PC-9 (cell line): ENCODE measurements at regions not wholly inside any gene's neighbourhood (a gene's known extent, or its start where the extent isn't known, plus 50 kb on each side); places are given as distances from the start of the nearest gene placed in this dataset.
"Not testable (repeated sequence)": the region's sequence is repeated elsewhere in the genome, so short reads cannot be mapped to it uniquely, and the experiment has no call there.

Experiments
- EZH2 ChIP-seq: fragments of 200-600 bp; sonication (generic); IDR thresholded peaks from 2 replicates; pipeline ENCODE4 v1.8.0; 2017; ENCODE audit warnings: antibody characterized with exemption, low read depth
- TF ChIP-seq, protein P1 (sequence below): fragments of 200-600 bp; sonication (generic); conservative IDR thresholded peaks from 2 replicates; pipeline ENCODE4 v1.6.1; 2017; ENCODE audit warnings: mixed run types, antibody characterized with exemption, mild to moderate bottlenecking, moderate library complexity

DNA sequence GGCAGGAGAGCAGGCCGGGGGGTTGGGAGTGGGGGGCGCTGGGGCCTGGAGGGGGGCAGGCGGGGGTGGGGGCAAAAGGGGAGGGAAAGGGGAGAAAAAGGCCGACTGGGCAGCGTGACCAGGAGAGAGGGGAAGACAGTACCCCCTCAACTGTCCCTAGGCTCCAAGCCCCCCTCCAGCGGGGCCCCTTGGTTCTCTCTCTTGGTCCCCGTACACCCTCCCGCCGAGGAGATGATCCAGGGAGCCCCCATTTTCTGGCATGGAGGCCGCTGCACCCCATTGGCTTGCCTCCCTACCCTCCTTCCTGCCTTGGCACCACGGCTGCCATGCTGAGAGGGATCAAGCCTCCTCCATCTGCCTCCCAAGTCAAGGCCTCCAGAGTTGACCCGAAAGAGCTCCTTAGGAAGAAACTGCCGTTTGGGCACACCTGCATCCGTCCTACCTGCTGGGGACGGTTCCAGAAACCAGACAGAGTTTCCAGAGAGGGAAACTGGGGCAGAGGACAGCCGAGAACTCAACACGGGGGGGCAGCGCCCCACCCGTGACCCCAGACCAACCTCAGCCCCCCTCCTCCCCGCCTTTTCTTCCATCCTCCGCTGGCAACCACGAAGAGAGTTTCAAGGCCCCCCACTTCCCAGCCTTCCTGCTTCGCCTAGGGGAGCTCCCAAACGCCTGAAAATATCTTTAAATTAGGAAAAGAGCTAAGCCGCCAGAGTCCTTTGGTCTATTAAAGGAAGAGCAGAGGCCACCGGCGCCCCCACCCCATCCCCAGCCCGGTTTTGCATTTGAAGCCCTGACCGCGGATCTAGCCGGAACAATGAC lies 155.9 kb downstream of the CRLF3 start:
- TF ChIP-seq, protein P1, sequence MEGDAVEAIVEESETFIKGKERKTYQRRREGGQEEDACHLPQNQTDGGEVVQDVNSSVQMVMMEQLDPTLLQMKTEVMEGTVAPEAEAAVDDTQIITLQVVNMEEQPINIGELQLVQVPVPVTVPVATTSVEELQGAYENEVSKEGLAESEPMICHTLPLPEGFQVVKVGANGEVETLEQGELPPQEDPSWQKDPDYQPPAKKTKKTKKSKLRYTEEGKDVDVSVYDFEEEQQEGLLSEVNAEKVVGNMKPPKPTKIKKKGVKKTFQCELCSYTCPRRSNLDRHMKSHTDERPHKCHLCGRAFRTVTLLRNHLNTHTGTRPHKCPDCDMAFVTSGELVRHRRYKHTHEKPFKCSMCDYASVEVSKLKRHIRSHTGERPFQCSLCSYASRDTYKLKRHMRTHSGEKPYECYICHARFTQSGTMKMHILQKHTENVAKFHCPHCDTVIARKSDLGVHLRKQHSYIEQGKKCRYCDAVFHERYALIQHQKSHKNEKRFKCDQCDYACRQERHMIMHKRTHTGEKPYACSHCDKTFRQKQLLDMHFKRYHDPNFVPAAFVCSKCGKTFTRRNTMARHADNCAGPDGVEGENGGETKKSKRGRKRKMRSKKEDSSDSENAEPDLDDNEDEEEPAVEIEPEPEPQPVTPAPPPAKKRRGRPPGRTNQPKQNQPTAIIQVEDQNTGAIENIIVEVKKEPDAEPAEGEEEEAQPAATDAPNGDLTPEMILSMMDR: not testable (repeated sequence)
- TF ChIP-seq EZH2: not testable (repeated sequence)
